ENCODE measurements at regions not wholly inside any gene's neighbourhood (a gene's known extent, or its start where the extent isn't known, plus 50 kb on each side); places are given as distances from the start of the nearest gene placed in this dataset.

GRCh38 chr9:108377881-108378280 is 477.9 kb downstream of the ACTL7B start:
- DNase-seq (ENCODE audit: low read depth in 1 of 2, low spot score in 2 of 2): no peak
- H3K27me3 ChIP-seq (replicated peaks): no peaks in the 10 kb centered on the region
- H3K9me3 ChIP-seq (replicated peaks): no peaks in the 10 kb centered on the region
- no peak overlapping the region for H3K27ac ChIP-seq
- no peaks in the 10 kb centered on the region for H3K4me1 ChIP-seq (replicated peaks)
- H3K4me3 ChIP-seq: no peak overlapping the region
- no peaks in the 10 kb centered on the region for H3K36me3 ChIP-seq

- no peaks in the 10 kb centered on the region for H3K9me3 ChIP-seq (replicated peaks)
- H3K4me1 ChIP-seq (replicated peaks): no peaks in the 10 kb centered on the region
- H3K27me3 ChIP-seq (replicated peaks): no peaks in the 10 kb centered on the region
- DNase-seq (ENCODE audit: low read depth in 1 of 2, low spot score in 2 of 2): no peak
- H3K36me3 ChIP-seq: no peaks in the 10 kb centered on the region
- no peak overlapping the region for H3K4me3 ChIP-seq
- H3K27ac ChIP-seq: no peak overlapping the region
Measured at GRCh38 chr9:108377382-108377781, 478.4 kb downstream of the ACTL7B start.

GRCh38 chr9:108376140-108376539 is 479.6 kb downstream of the ACTL7B start:
- DNase-seq (ENCODE audit: low read depth in 1 of 2, low spot score in 2 of 2): no peak
- Histone ChIP-seq H3K4me3 (no peak overlapping the region), H3K36me3 (no peaks in the 10 kb centered on the region), H3K27ac (no peak overlapping the region), H3K27me3 (replicated peaks) (no peaks in the 10 kb centered on the region), H3K9me3 (replicated peaks) (no peaks in the 10 kb centered on the region), H3K4me1 (replicated peaks) (no peaks in the 10 kb centered on the region)

GRCh38 chr9:108374626-108375025 is 481.2 kb downstream of the ACTL7B start:
- H3K27me3 ChIP-seq (replicated peaks): no peaks in the 10 kb centered on the region
- H3K4me1 ChIP-seq (replicated peaks): no peaks in the 10 kb centered on the region
- H3K4me3 ChIP-seq: no peak overlapping the region
- no peaks in the 10 kb centered on the region for H3K9me3 ChIP-seq (replicated peaks)
- H3K36me3 ChIP-seq: no peaks in the 10 kb centered on the region
- no peak for DNase-seq (ENCODE audit: low read depth in 1 of 2, low spot score in 2 of 2)
- no peak overlapping the region for H3K27ac ChIP-seq

GRCh38 chr9:108367188-108367587 is 488.6 kb downstream of the ACTL7B start:
- Histone ChIP-seq H3K4me1 (replicated peaks) (no peaks in the 10 kb centered on the region), H3K36me3 (no peaks in the 10 kb centered on the region), H3K4me3 (no peak overlapping the region), H3K9me3 (replicated peaks) (no peaks in the 10 kb centered on the region), H3K27me3 (replicated peaks) (no peaks in the 10 kb centered on the region), H3K27ac (no peak overlapping the region)
- DNase-seq (ENCODE audit: low read depth in 1 of 2, low spot score in 2 of 2): no peak

GRCh38 chr9:108363311-108363710 is 492.5 kb downstream of the ACTL7B start:
- no peak overlapping the region for H3K27ac ChIP-seq
- no peaks in the 10 kb centered on the region for H3K4me1 ChIP-seq (replicated peaks)
- no peaks in the 10 kb centered on the region for H3K36me3 ChIP-seq
- H3K4me3 ChIP-seq: no peak overlapping the region
- 0 out of 2 replicates have a peak, but pooled peaks cover 2% of the 10 kb centered on the region for H3K27me3 ChIP-seq (replicated peaks)
- DNase-seq (ENCODE audit: low read depth in 1 of 2, low spot score in 2 of 2): no peak
- no peaks in the 10 kb centered on the region for H3K9me3 ChIP-seq (replicated peaks)

- Histone ChIP-seq H3K36me3 (no peaks in the 10 kb centered on the region), H3K4me3 (no peak overlapping the region), H3K4me1 (replicated peaks) (no peaks in the 10 kb centered on the region), H3K27me3 (replicated peaks) (0 out of 2 replicates have a peak, but pooled peaks cover 2% of the 10 kb centered on the region), H3K27ac (no peak overlapping the region), H3K9me3 (replicated peaks) (no peaks in the 10 kb centered on the region)
- no peak for DNase-seq (ENCODE audit: low read depth in 1 of 2, low spot score in 2 of 2)
Measured at GRCh38 chr9:108360304-108360703, 495.5 kb downstream of the ACTL7B start.

GRCh38 chr9:108356806-108357205 is 499.0 kb downstream of the ACTL7B start:
- Histone ChIP-seq H3K36me3 (no peaks in the 10 kb centered on the region), H3K27ac (no peak overlapping the region), H3K4me3 (no peak overlapping the region), H3K4me1 (replicated peaks) (no peaks in the 10 kb centered on the region), H3K9me3 (replicated peaks) (no peaks in the 10 kb centered on the region), H3K27me3 (replicated peaks) (0 out of 2 replicates have a peak, but pooled peaks cover 2% of the 10 kb centered on the region)
- no peak for DNase-seq (ENCODE audit: low read depth in 1 of 2, low spot score in 2 of 2)

GRCh38 chr9:108351571-108351970 is 504.2 kb downstream of the ACTL7B start:
- no peaks in the 10 kb centered on the region for H3K27me3 ChIP-seq (replicated peaks)
- no peaks in the 10 kb centered on the region for H3K4me1 ChIP-seq (replicated peaks)
- H3K36me3 ChIP-seq: no peaks in the 10 kb centered on the region
- DNase-seq (ENCODE audit: low read depth in 1 of 2, low spot score in 2 of 2): no peak
- H3K9me3 ChIP-seq (replicated peaks): no peaks in the 10 kb centered on the region
- no peak overlapping the region for H3K27ac ChIP-seq
- H3K4me3 ChIP-seq: no peak overlapping the region

- no peaks in the 10 kb centered on the region for H3K27me3 ChIP-seq (replicated peaks)
- H3K36me3 ChIP-seq: no peaks in the 10 kb centered on the region
- no peak for DNase-seq (ENCODE audit: low read depth in 1 of 2, low spot score in 2 of 2)
- H3K9me3 ChIP-seq (replicated peaks): no peaks in the 10 kb centered on the region
- H3K27ac ChIP-seq: no peak overlapping the region
- H3K4me1 ChIP-seq (replicated peaks): no peaks in the 10 kb centered on the region
- H3K4me3 ChIP-seq: no peak overlapping the region
Measured at GRCh38 chr9:108347463-108348188, 508.2 kb downstream of the ACTL7B start.

- no peak overlapping the region for H3K4me3 ChIP-seq
- H3K9me3 ChIP-seq (replicated peaks): no peaks in the 10 kb centered on the region
- no peaks in the 10 kb centered on the region for H3K36me3 ChIP-seq
- DNase-seq (ENCODE audit: low read depth in 1 of 2, low spot score in 2 of 2): no peak
- no peak overlapping the region for H3K27ac ChIP-seq
- H3K4me1 ChIP-seq (replicated peaks): no peaks in the 10 kb centered on the region
- no peaks in the 10 kb centered on the region for H3K27me3 ChIP-seq (replicated peaks)
Measured at GRCh38 chr9:108345826-108346225, 510.0 kb downstream of the ACTL7B start.

GRCh38 chr9:108339251-108339650 is 516.5 kb downstream of the ACTL7B start:
- no peak overlapping the region for H3K4me3 ChIP-seq

GRCh38 chr9:108336575-108336974 is 519.2 kb downstream of the ACTL7B start:
- H3K36me3 ChIP-seq: no peaks in the 10 kb centered on the region
- H3K27ac ChIP-seq: no peak overlapping the region
- H3K4me1 ChIP-seq (replicated peaks): no peaks in the 10 kb centered on the region

More at GRCh38 chr9:108339251-108339650, 516.5 kb downstream of the ACTL7B start:
- Histone ChIP-seq H3K9me3 (replicated peaks) (no peaks in the 10 kb centered on the region), H3K27me3 (replicated peaks) (no peaks in the 10 kb centered on the region), H3K27ac (no peak overlapping the region), H3K4me1 (replicated peaks) (no peaks in the 10 kb centered on the region), H3K36me3 (no peaks in the 10 kb centered on the region)
- no peak for DNase-seq (ENCODE audit: low read depth in 1 of 2, low spot score in 2 of 2)

GRCh38 chr9:108333530-108333983 is 522.2 kb downstream of the ACTL7B start:
- Histone ChIP-seq H3K9me3 (replicated peaks) (no peaks in the 10 kb centered on the region; the same call in 1 of the 2 replicates), H3K27ac (no peak overlapping the region), H3K4me3 (no peak overlapping the region), H3K4me1 (replicated peaks) (no peaks in the 10 kb centered on the region), H3K27me3 (replicated peaks) (no peaks in the 10 kb centered on the region), H3K36me3 (no peaks in the 10 kb centered on the region)
- DNase-seq (ENCODE audit: low read depth in 1 of 2, low spot score in 2 of 2): no peak

More at GRCh38 chr9:108336575-108336974, 519.2 kb downstream of the ACTL7B start:
- no peaks in the 10 kb centered on the region for H3K9me3 ChIP-seq (replicated peaks)
- H3K4me3 ChIP-seq: no peak overlapping the region
- H3K27me3 ChIP-seq (replicated peaks): no peaks in the 10 kb centered on the region
- no peak for DNase-seq (ENCODE audit: low read depth in 1 of 2, low spot score in 2 of 2)
